Natural killer cell (primary cell): ENCODE measurements at regions not wholly inside any gene's neighbourhood (a gene's known extent, or its start where the extent isn't known, plus 50 kb on each side); places are given as distances from the start of the nearest gene placed in this dataset.

Experiments used
- ATAC-seq, 3 donors: fragments of 150-1000 bp in 2 of 3; fragments of 200-7000 bp in 1 of 3; cut with Tn5 transposase; 1 replicate in 1 of 3; 2 replicates in 2 of 3; pipeline ENCODE4 v1.10.0; 2021; ENCODE audit warnings: mild to moderate bottlenecking in 2 of 3, moderate library complexity in 2 of 3
- DNase-seq, 2 donors: peaks; one replicate each; pipeline versions ENCODE4 v3.0.0 to v3.0.0-alpha.2; 2013 to 2021; ENCODE audit warnings: mixed read lengths in 1 of 2
- H3K27ac ChIP-seq: one replicate; pipeline ENCODE4 v1.5.1; 2013; ENCODE audit warnings: mild to moderate bottlenecking, low read length
- H3K27me3 ChIP-seq: one replicate; pipeline ENCODE4 v1.6.1; 2013; ENCODE audit warnings: low read length; ENCODE audit not compliant: control insufficient read depth, insufficient read depth
- H3K36me3 ChIP-seq: one replicate; pipeline ENCODE4 v1.6.1; 2013; ENCODE audit warnings: low read length; ENCODE audit not compliant: control insufficient read depth, insufficient read depth
- H3K4me1 ChIP-seq: one replicate; pipeline ENCODE4 v1.6.1; 2013; ENCODE audit warnings: low read length; ENCODE audit not compliant: control insufficient read depth, insufficient read depth
- H3K4me3 ChIP-seq: one replicate; pipeline ENCODE4 v1.5.1; 2013; ENCODE audit warnings: low read length
- H3K9me3 ChIP-seq: one replicate; pipeline ENCODE4 v1.6.1; 2013; ENCODE audit warnings: low read length; ENCODE audit not compliant: control insufficient read depth, insufficient read depth
- H3K27ac Mint-ChIP-seq, 2 donors: one replicate each; pipeline ENCODE4 v1.8.0; 2022; ENCODE audit warnings: mild to moderate bottlenecking in 2 of 2, mixed read lengths in 2 of 2, moderate library complexity in 1 of 2
- H3K27me3 Mint-ChIP-seq, 2 donors: one replicate each; pipeline ENCODE4 v1.8.0; 2022; ENCODE audit warnings: low read depth in 2 of 2, mixed read lengths in 2 of 2
- H3K36me3 Mint-ChIP-seq: one replicate; pipeline ENCODE4 v1.8.0; 2022; ENCODE audit warnings: mixed read lengths
- H3K4me1 Mint-ChIP-seq, 2 donors: one replicate each; pipeline ENCODE4 v1.8.0; 2022; ENCODE audit warnings: mixed read lengths in 2 of 2
- H3K4me3 Mint-ChIP-seq: one replicate; pipeline ENCODE4 v1.8.0; 2022; ENCODE audit warnings: mild to moderate bottlenecking, moderate library complexity, mixed read lengths
- H3K9me3 Mint-ChIP-seq, 2 donors: one replicate each; pipeline ENCODE4 v1.8.0; 2022; ENCODE audit warnings: mixed read lengths in 2 of 2
- CTCF ChIP-seq: fragments of 200-600 bp; IDR thresholded peaks from one replicate; pipeline ENCODE4 v1.8.0; 2022; ENCODE audit warnings: antibody characterized with exemption
- WGBS: methylation state at CpG from one replicate; pipeline ENCODE4 v1.1.7; 2013; ENCODE audit warnings: missing lambda C conversion rate; ENCODE audit not compliant: insufficient coverage; 5-methylcytosine and 5-hydroxymethylcytosine counted together
- intact Hi-C: fragments of 100-400 bp; cut with micrococcal nuclease; formaldehyde crosslinking; loops from one replicate; pipeline ENCODE4 v1.14.2; 2022

GRCh38 chr5:67976891-67977601 lies 238.5 kb upstream of the PIK3R1 start:
- Mint-ChIP-seq H3K4me3 (no peak overlapping the region), H3K27me3 (no peaks in the 10 kb centered on the region), H3K27ac (no peak overlapping the region), H3K9me3 (no peaks in the 10 kb centered on the region), H3K36me3 (no peaks in the 10 kb centered on the region), H3K4me1 (no peaks in the 10 kb centered on the region)
- no peak for TF ChIP-seq CTCF
- H3K9me3 ChIP-seq: no peaks in the 10 kb centered on the region
- no peak for DNase-seq
- no peaks in the 10 kb centered on the region for H3K27me3 ChIP-seq
- no peak for ATAC-seq
- intact Hi-C loops: no loop called here
- WGBS: 71% methylated on average over 4 of the region's 5 CpGs
- H3K4me1 ChIP-seq: no peaks in the 10 kb centered on the region
- H3K4me3 ChIP-seq: no peak overlapping the region
- no peaks in the 10 kb centered on the region for H3K36me3 ChIP-seq
- no peak overlapping the region for H3K27ac ChIP-seq

- Histone ChIP-seq H3K4me1 (no peaks in the 10 kb centered on the region), H3K9me3 (no peaks in the 10 kb centered on the region), H3K27ac (no peak overlapping the region), H3K27me3 (no peaks in the 10 kb centered on the region), H3K36me3 (no peaks in the 10 kb centered on the region), H3K4me3 (no peak overlapping the region)
- no peak for TF ChIP-seq CTCF
- Mint-ChIP-seq H3K36me3 (no peaks in the 10 kb centered on the region), H3K4me3 (no peak overlapping the region), H3K9me3 (no peaks in the 10 kb centered on the region), H3K27ac (no peak overlapping the region), H3K27me3 (no peaks in the 10 kb centered on the region), H3K4me1 (no peaks in the 10 kb centered on the region)
- intact Hi-C loops: no loop called here
- DNase-seq: no peak
- WGBS: 56% methylated on average over 1 of the region's 1 CpG
- ATAC-seq: no peak
Observed at GRCh38 chr5:67976181-67976580, 239.4 kb upstream of the PIK3R1 start.

GRCh38 chr5:67974471-67974870 lies 241.1 kb upstream of the PIK3R1 start:
- no peak overlapping the region for H3K27ac Mint-ChIP-seq
- no peak for DNase-seq
- no peak for ATAC-seq
- no peaks in the 10 kb centered on the region for H3K4me1 Mint-ChIP-seq
- H3K4me1 ChIP-seq: no peaks in the 10 kb centered on the region
- no peak overlapping the region for H3K4me3 Mint-ChIP-seq
- no peaks in the 10 kb centered on the region for H3K36me3 ChIP-seq
- H3K27me3 Mint-ChIP-seq: no peaks in the 10 kb centered on the region
- intact Hi-C loops: no loop called here
- no peak for TF ChIP-seq CTCF
- H3K27me3 ChIP-seq: no peaks in the 10 kb centered on the region
- H3K27ac ChIP-seq: no peak overlapping the region
- H3K36me3 Mint-ChIP-seq: no peaks in the 10 kb centered on the region
- no peaks in the 10 kb centered on the region for H3K9me3 Mint-ChIP-seq
- no peaks in the 10 kb centered on the region for H3K9me3 ChIP-seq
- H3K4me3 ChIP-seq: no peak overlapping the region

- intact Hi-C loops: no loop called here
- Histone ChIP-seq H3K4me3 (no peak overlapping the region), H3K27me3 (no peaks in the 10 kb centered on the region), H3K4me1 (no peaks in the 10 kb centered on the region), H3K36me3 (no peaks in the 10 kb centered on the region), H3K9me3 (no peaks in the 10 kb centered on the region), H3K27ac (no peak overlapping the region)
- no peak for TF ChIP-seq CTCF
- DNase-seq (no peak), ATAC-seq (no peak)
- Mint-ChIP-seq H3K4me3 (no peak overlapping the region), H3K36me3 (no peaks in the 10 kb centered on the region), H3K27ac (no peak overlapping the region), H3K9me3 (no peaks in the 10 kb centered on the region), H3K4me1 (no peaks in the 10 kb centered on the region), H3K27me3 (no peaks in the 10 kb centered on the region)
Observed at GRCh38 chr5:67974054-67974453, 241.5 kb upstream of the PIK3R1 start.
